ENCODE measurements at regions not wholly inside any gene's neighbourhood (a gene's known extent, or its start where the extent isn't known, plus 50 kb on each side); places are given as distances from the start of the nearest gene placed in this dataset.

- no peak overlapping the region for H3K4me3 ChIP-seq (ENCODE audit: low read depth, low read length)
- POLR2A ChIA-PET, result no interaction called here
- H3K27ac ChIP-seq (ENCODE audit: extremely low read depth, low read depth, low read length), result no peak overlapping the region
- TF ChIP-seq ZBTB7A (tag by site-specific recombination; IDR thresholded peaks at IDR 0.05; ENCODE audit: low read depth), result no peak
- TF ChIP-seq GLI4 (tag by site-specific recombination; IDR thresholded peaks at IDR 0.05), result no peak
- no peak for TF ChIP-seq ZNF600 (tag by site-specific recombination; IDR thresholded peaks at IDR 0.05)
- no peak for TF ChIP-seq ZNF521 (tag by site-specific recombination; IDR thresholded peaks at IDR 0.05)
- TF ChIP-seq ZNF18 (tag by site-specific recombination; IDR thresholded peaks at IDR 0.05), result no peak
- no peak for TF ChIP-seq ZNF776 (tag by site-specific recombination; IDR thresholded peaks at IDR 0.05; ENCODE audit: borderline replicate concordance)
- TF ChIP-seq ZNF704 (tag by site-specific recombination; IDR thresholded peaks at IDR 0.05), result no peak
- TF ChIP-seq REST (tag by site-specific recombination; IDR thresholded peaks at IDR 0.05), result no peak
- no peaks in the 10 kb centered on the region for H3K4me1 ChIP-seq (ENCODE audit: control insufficient read depth, insufficient read depth, low read length)
- no peaks in the 10 kb centered on the region for H3K9me3 ChIP-seq (ENCODE audit: control insufficient read depth, insufficient read depth, low read depth, low read length)
- H3K36me3 ChIP-seq (ENCODE audit: control insufficient read depth in 2 of 2, insufficient read depth in 1 of 2, low read length in 2 of 2), result no peaks in the 10 kb centered on the region
- CTCF ChIA-PET, result interaction anchor here (0.9 kb wide), 1 partner anchor 561 kb away, joined by 4 read pairs; no protein-coding TSS in a partner anchor
Observed at GRCh38 chr2:225100269-225100668, 58.0 kb upstream of the DOCK10 start.

GRCh38 chr2:225097035-225097434 is 54.8 kb upstream of the DOCK10 start:
- ChIA-PET POLR2A (no interaction called here), CTCF (interaction anchor here (0.6 kb wide), 1 partner anchor 563 kb away, joined by 4 read pairs; no protein-coding TSS in a partner anchor)
- no peak overlapping the region for H3K4me3 ChIP-seq (ENCODE audit: low read depth, low read length)
- H3K36me3 ChIP-seq (ENCODE audit: control insufficient read depth in 2 of 2, insufficient read depth in 1 of 2, low read length in 2 of 2), result no peaks in the 10 kb centered on the region
- H3K9me3 ChIP-seq (ENCODE audit: control insufficient read depth, insufficient read depth, low read depth, low read length), result no peaks in the 10 kb centered on the region
- no peak overlapping the region for H3K27ac ChIP-seq (ENCODE audit: extremely low read depth, low read depth, low read length)
- no peaks in the 10 kb centered on the region for H3K4me1 ChIP-seq (ENCODE audit: control insufficient read depth, insufficient read depth, low read length)
- TF ChIP-seq ZNF266 (tag by site-specific recombination; IDR thresholded peaks at IDR 0.05; ENCODE audit: low read depth) (no peak), ZNF449 (tag by site-specific recombination; IDR thresholded peaks at IDR 0.05) (no peak), PATZ1 (tag by site-specific recombination; IDR thresholded peaks at IDR 0.05) (no peak), ZBTB11 (tag by site-specific recombination; conservative IDR thresholded peaks at IDR 0.05; ENCODE audit: low read depth) (no peak), ZNF132 (tag by site-specific recombination; IDR thresholded peaks at IDR 0.05; ENCODE audit: borderline replicate concordance) (no peak), ELK4 (IDR thresholded peaks at IDR 0.05; ENCODE audit: borderline replicate concordance, low read depth, low read length) (no peak), CTCF (tag by site-specific recombination; IDR thresholded peaks at IDR 0.05) (no peak), ZNF19 (tag by site-specific recombination; IDR thresholded peaks at IDR 0.05; ENCODE audit: low read depth) (no peak), ZNF302 (tag by site-specific recombination; IDR thresholded peaks at IDR 0.05; ENCODE audit: low read depth) (no peak)

Data from HEK293 (cell line).